ENCODE measurements at regions not wholly inside any gene's neighbourhood (a gene's known extent, or its start where the extent isn't known, plus 50 kb on each side); places are given as distances from the start of the nearest gene placed in this dataset.

DNA sequence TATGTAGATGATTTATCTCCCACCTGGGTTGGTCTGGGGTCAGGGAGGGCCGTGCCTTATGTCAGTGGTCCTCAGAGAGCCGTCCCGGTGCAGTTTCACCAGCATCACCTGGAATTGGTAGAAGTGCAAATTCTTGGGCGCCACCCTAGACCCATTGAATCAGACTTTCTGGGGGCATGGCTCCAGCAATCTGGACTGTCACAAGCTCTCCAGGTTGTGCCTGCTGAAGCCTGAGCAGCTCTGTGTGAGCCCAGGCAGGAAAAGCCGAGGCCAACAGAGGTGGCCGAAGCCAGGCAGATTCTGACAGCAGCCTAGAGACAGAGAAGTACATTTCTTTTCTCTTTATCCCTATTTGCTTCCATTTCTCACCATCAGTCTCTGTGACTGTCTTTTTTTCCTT, 98.4 kb upstream of the SEC11C start:
- no peaks in the 10 kb centered on the region for H3K9me3 Mint-ChIP-seq
- no peaks in the 10 kb centered on the region for H3K4me1 Mint-ChIP-seq
- Histone ChIP-seq H3K27me3 (ENCODE audit: control insufficient read depth in 2 of 2, insufficient read depth in 2 of 2, low read length in 2 of 2) (no peaks in the 10 kb centered on the region), H4K20me1 (ENCODE audit: insufficient read depth, low read length) (no peaks in the 10 kb centered on the region), H3K79me2 (ENCODE audit: insufficient read depth, low read length) (no peaks in the 10 kb centered on the region), H3K4me1 (ENCODE audit: control insufficient read depth in 1 of 2, insufficient read depth in 2 of 2, low read length in 2 of 2) (no peaks in the 10 kb centered on the region), H3K27ac (ENCODE audit: low read depth in 1 of 2, low read length in 2 of 2) (no peak overlapping the region), H3K4me3 (replicated peaks in 1 of 3; ENCODE audit: low read depth in 2 of 3, low read length in 3 of 3) (no peak overlapping the region), H2AFZ (ENCODE audit: insufficient read depth, low read depth, low read length, poor library complexity, severe bottlenecking) (no peak overlapping the region), H3K4me2 (replicated peaks; ENCODE audit: extremely low read depth, low read length, poor library complexity, severe bottlenecking) (no peak overlapping the region), H3K9me3 (replicated peaks in 1 of 2; ENCODE audit: control insufficient read depth in 1 of 2, insufficient read depth in 1 of 2, low read length in 2 of 2) (no peaks in the 10 kb centered on the region), H3K36me3 (replicated peaks in 1 of 2; ENCODE audit: control insufficient read depth in 1 of 2, insufficient read depth in 2 of 2, low read length in 2 of 2) (no peaks in the 10 kb centered on the region), H3K9ac (ENCODE audit: insufficient read depth, low read length, poor library complexity, severe bottlenecking) (no peak overlapping the region)
- WGBS (ENCODE audit: insufficient coverage) = 80% methylated on average over 5 of the region's 6 CpGs
- TF ChIP-seq, protein P1, sequence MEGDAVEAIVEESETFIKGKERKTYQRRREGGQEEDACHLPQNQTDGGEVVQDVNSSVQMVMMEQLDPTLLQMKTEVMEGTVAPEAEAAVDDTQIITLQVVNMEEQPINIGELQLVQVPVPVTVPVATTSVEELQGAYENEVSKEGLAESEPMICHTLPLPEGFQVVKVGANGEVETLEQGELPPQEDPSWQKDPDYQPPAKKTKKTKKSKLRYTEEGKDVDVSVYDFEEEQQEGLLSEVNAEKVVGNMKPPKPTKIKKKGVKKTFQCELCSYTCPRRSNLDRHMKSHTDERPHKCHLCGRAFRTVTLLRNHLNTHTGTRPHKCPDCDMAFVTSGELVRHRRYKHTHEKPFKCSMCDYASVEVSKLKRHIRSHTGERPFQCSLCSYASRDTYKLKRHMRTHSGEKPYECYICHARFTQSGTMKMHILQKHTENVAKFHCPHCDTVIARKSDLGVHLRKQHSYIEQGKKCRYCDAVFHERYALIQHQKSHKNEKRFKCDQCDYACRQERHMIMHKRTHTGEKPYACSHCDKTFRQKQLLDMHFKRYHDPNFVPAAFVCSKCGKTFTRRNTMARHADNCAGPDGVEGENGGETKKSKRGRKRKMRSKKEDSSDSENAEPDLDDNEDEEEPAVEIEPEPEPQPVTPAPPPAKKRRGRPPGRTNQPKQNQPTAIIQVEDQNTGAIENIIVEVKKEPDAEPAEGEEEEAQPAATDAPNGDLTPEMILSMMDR (IDR thresholded peaks at IDR 0.05) = no peak
- DNase-seq = no peak
- no peak overlapping the region for H3K27ac Mint-ChIP-seq
- no peak overlapping the region for H3K4me3 Mint-ChIP-seq
- intact Hi-C loops (cut with micrococcal nuclease) = no loop called here
- H3K27me3 Mint-ChIP-seq (ENCODE audit: low read depth in 3 of 3) = peaks cover 0 to 4% (median 1%) of the 10 kb centered on the region in 3 donors
- H3K36me3 Mint-ChIP-seq = no peaks in the 10 kb centered on the region

GRCh38 chr18:59041819-59042815, 97.6 kb upstream of the SEC11C start:
- Histone ChIP-seq H3K27ac (ENCODE audit: low read depth in 1 of 2, low read length in 2 of 2) (no peak overlapping the region), H3K4me2 (replicated peaks; ENCODE audit: extremely low read depth, low read length, poor library complexity, severe bottlenecking) (no peak overlapping the region), H3K27me3 (ENCODE audit: control insufficient read depth in 2 of 2, insufficient read depth in 2 of 2, low read length in 2 of 2) (no peaks in the 10 kb centered on the region), H3K79me2 (ENCODE audit: insufficient read depth, low read length) (no peaks in the 10 kb centered on the region), H3K9me3 (replicated peaks in 1 of 2; ENCODE audit: control insufficient read depth in 1 of 2, insufficient read depth in 1 of 2, low read length in 2 of 2) (no peaks in the 10 kb centered on the region), H3K4me1 (ENCODE audit: control insufficient read depth in 1 of 2, insufficient read depth in 2 of 2, low read length in 2 of 2) (no peaks in the 10 kb centered on the region), H3K4me3 (replicated peaks in 1 of 3; ENCODE audit: low read depth in 2 of 3, low read length in 3 of 3) (no peak overlapping the region), H3K36me3 (replicated peaks in 1 of 2; ENCODE audit: control insufficient read depth in 1 of 2, insufficient read depth in 2 of 2, low read length in 2 of 2) (no peaks in the 10 kb centered on the region), H2AFZ (ENCODE audit: insufficient read depth, low read depth, low read length, poor library complexity, severe bottlenecking) (no peak overlapping the region), H3K9ac (ENCODE audit: insufficient read depth, low read length, poor library complexity, severe bottlenecking) (no peak overlapping the region), H4K20me1 (ENCODE audit: insufficient read depth, low read length) (no peaks in the 10 kb centered on the region)
- peaks cover 0 to 4% (median 3%) of the 10 kb centered on the region in 3 donors for H3K27me3 Mint-ChIP-seq (ENCODE audit: low read depth in 3 of 3)
- no peak for DNase-seq
- no peak overlapping the region for H3K4me3 Mint-ChIP-seq
- 89% methylated on average over 6 of the region's 10 CpGs for WGBS (ENCODE audit: insufficient coverage)
- H3K27ac Mint-ChIP-seq = no peak overlapping the region
- H3K36me3 Mint-ChIP-seq = no peaks in the 10 kb centered on the region
- no peaks in the 10 kb centered on the region for H3K9me3 Mint-ChIP-seq
- H3K4me1 Mint-ChIP-seq = no peaks in the 10 kb centered on the region
- TF ChIP-seq, protein P1 (IDR thresholded peaks at IDR 0.05) = no peak
- intact Hi-C loops (cut with micrococcal nuclease) = no loop called here

Measured in CD14-positive monocyte (primary cell).